Gastroesophageal sphincter (tissue), 3 donors: ENCODE measurements at regions not wholly inside any gene's neighbourhood (a gene's known extent, or its start where the extent isn't known, plus 50 kb on each side); places are given as distances from the start of the nearest gene placed in this dataset.

Experiments
- CTCF ChIP-seq, 4 experiments: fragments of 200-600 bp in 2 of 4; fragments of 450-650 bp in 2 of 4; sonication (generic) in 1 of 4; IDR thresholded peaks; one replicate each; pipeline ENCODE4 v1.5.1; 2017 to 2019; ENCODE audit warnings: antibody characterized with exemption in 4 of 4, mild to moderate bottlenecking in 2 of 4, moderate library complexity in 2 of 4
- EP300 ChIP-seq: sonication (generic); formaldehyde crosslinking; IDR thresholded peaks from one replicate; pipeline ENCODE4 v1.6.1; 2017; ENCODE audit warnings: antibody characterized with exemption, mild to moderate bottlenecking
- POLR2A ChIP-seq, 2 donors: fragments of 450-650 bp; IDR thresholded peaks; one replicate each; pipeline ENCODE4 v1.6.1; 2017; ENCODE audit warnings: antibody characterized with exemption in 2 of 2, mild to moderate bottlenecking in 2 of 2, moderate library complexity in 1 of 2
- POLR2AphosphoS5 ChIP-seq: sonication (generic); formaldehyde crosslinking; IDR thresholded peaks from one replicate; pipeline ENCODE4 v1.6.1; 2017; ENCODE audit warnings: antibody characterized with exemption

- TF ChIP-seq CTCF (IDR thresholded peaks at IDR 0.05) (no peak), POLR2A (IDR thresholded peaks at IDR 0.05) (no peak), EP300 (no peak), POLR2AphosphoS5 (no peak)
Observed at GRCh38 chr2:6648596-6649247, 217.0 kb downstream of the CMPK2 start.
